ENCODE measurements at regions not wholly inside any gene's neighbourhood (a gene's known extent, or its start where the extent isn't known, plus 50 kb on each side); places are given as distances from the start of the nearest gene placed in this dataset.

DNA sequence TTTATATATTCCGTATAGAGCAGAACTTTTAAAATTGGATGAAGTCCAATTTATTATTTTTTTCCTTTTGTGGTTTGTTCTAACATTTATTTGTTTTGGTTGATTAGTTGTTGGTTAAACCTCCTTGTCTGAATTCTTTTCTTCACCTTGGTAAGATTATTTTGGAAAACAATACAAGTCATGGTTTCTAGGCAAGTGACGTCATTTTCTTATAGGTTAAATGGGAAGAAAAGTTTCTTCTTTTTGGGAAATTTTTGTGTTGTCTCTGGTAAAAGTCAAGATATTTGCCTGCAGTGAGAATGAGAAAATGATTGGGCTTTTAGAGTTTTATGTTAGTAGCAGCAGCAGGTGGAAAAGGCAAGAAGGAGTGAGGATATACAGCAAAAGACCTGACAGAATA, 197.9 kb downstream of the OTOR start:
- DNase-seq (ENCODE audit: low read depth, low spot score), result no peak
- no peaks in the 10 kb centered on the region for H3K27me3 ChIP-seq (ENCODE audit: control insufficient read depth, insufficient read depth, low read length)
- POLR2A ChIA-PET, result no interaction called here
- no peaks in the 10 kb centered on the region; the same call in 1 of the 2 replicates for H3K9me3 ChIP-seq (ENCODE audit: control insufficient read depth, insufficient read depth, low read length)
- no peak for TF ChIP-seq CTCF (IDR thresholded peaks at IDR 0.05; ENCODE audit: low read depth, low read length)
- CTCF ChIA-PET, result no interaction called here
- no peak overlapping the region for H3K27ac ChIP-seq (ENCODE audit: low read depth, low read length)
- no peak overlapping the region for H3K4me3 ChIP-seq (ENCODE audit: low read depth, low read length)

GRCh38 chr20:16947479-16947878, 199.3 kb downstream of the OTOR start:
- no peak for TF ChIP-seq CTCF (IDR thresholded peaks at IDR 0.05; ENCODE audit: low read depth, low read length)
- no peak overlapping the region for H3K4me3 ChIP-seq (ENCODE audit: low read depth, low read length)
- H3K27me3 ChIP-seq (ENCODE audit: control insufficient read depth, insufficient read depth, low read length), result no peaks in the 10 kb centered on the region
- H3K9me3 ChIP-seq (ENCODE audit: control insufficient read depth, insufficient read depth, low read length), result no peaks in the 10 kb centered on the region; the same call in 1 of the 2 replicates
- H3K27ac ChIP-seq (ENCODE audit: low read depth, low read length), result no peak overlapping the region
- DNase-seq (ENCODE audit: low read depth, low spot score), result no peak
- ChIA-PET POLR2A (no interaction called here), CTCF (no interaction called here)

DNA sequence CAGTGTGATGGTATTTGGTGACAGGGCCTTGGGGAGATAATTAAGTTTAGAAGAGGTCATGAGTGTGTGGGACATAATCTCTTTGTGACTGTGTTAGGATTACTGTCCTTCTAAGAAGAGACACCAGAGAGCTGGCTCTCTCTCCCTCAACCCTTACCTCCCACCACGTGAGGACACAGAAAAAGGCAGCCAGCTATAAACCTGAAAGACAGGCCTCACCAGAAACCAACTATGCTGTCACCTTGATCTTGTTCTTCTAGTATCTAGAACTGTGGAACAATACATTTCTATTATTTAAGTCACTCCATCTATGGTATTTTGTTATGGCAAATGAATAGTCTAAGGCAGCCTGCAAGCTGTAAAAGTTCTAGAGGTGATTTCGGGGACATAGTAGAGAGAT, 203.7 kb downstream of the OTOR start:
- no peak overlapping the region for H3K27ac ChIP-seq (ENCODE audit: low read depth, low read length)
- H3K4me3 ChIP-seq (ENCODE audit: low read depth, low read length), result no peak overlapping the region
- TF ChIP-seq CTCF (IDR thresholded peaks at IDR 0.05; ENCODE audit: low read depth, low read length), result no peak
- H3K9me3 ChIP-seq (ENCODE audit: control insufficient read depth, insufficient read depth, low read length), result no peaks in the 10 kb centered on the region
- DNase-seq (ENCODE audit: low read depth, low spot score), result no peak
- ChIA-PET POLR2A (no interaction called here), CTCF (no interaction called here)
- no peaks in the 10 kb centered on the region for H3K27me3 ChIP-seq (ENCODE audit: control insufficient read depth, insufficient read depth, low read length)

GRCh38 chr20:16952965-16953364, 204.8 kb downstream of the OTOR start:
- POLR2A ChIA-PET, result no interaction called here
- Histone ChIP-seq H3K27me3 (ENCODE audit: control insufficient read depth, insufficient read depth, low read length) (no peaks in the 10 kb centered on the region), H3K9me3 (ENCODE audit: control insufficient read depth, insufficient read depth, low read length) (no peaks in the 10 kb centered on the region), H3K27ac (ENCODE audit: low read depth, low read length) (no peak overlapping the region), H3K4me3 (ENCODE audit: low read depth, low read length) (no peak overlapping the region)
- no peak for DNase-seq (ENCODE audit: low read depth, low spot score)
- CTCF ChIA-PET, result interaction anchor here (0.6 kb wide), 1 partner anchor 327 kb away, joined by 4 read pairs; no protein-coding TSS in a partner anchor
- no peak for TF ChIP-seq CTCF (IDR thresholded peaks at IDR 0.05; ENCODE audit: low read depth, low read length)

- TF ChIP-seq CTCF (IDR thresholded peaks at IDR 0.05; ENCODE audit: low read depth, low read length), result no peak
- no peak overlapping the region for H3K27ac ChIP-seq (ENCODE audit: low read depth, low read length)
- ChIA-PET POLR2A (no interaction called here), CTCF (no interaction called here)
- DNase-seq (ENCODE audit: low read depth, low spot score), result no peak
- H3K27me3 ChIP-seq (ENCODE audit: control insufficient read depth, insufficient read depth, low read length), result no peaks in the 10 kb centered on the region
- H3K4me3 ChIP-seq (ENCODE audit: low read depth, low read length), result no peak overlapping the region
- no peaks in the 10 kb centered on the region for H3K9me3 ChIP-seq (ENCODE audit: control insufficient read depth, insufficient read depth, low read length)
These were observed 205.7 kb downstream of the OTOR start for GRCh38 chr20:16953858-16954257.
